ENCODE measurements at regions not wholly inside any gene's neighbourhood (a gene's known extent, or its start where the extent isn't known, plus 50 kb on each side); places are given as distances from the start of the nearest gene placed in this dataset.
"Not testable (repeated sequence)": the region's sequence is repeated elsewhere in the genome, so short reads cannot be mapped to it uniquely, and the experiment has no call there.

GRCh38 chr2:215577356-215577755 is 141.5 kb upstream of the FN1 start:
- DNase-seq: no peak

GRCh38 chr2:215576572-215576971 is 140.7 kb upstream of the FN1 start:
- DNase-seq: no peak

GRCh38 chr2:215573496-215573895 is 137.6 kb upstream of the FN1 start:
- no peak for DNase-seq

GRCh38 chr2:215572341-215572848 is 136.5 kb upstream of the FN1 start:
- DNase-seq: no peak

- no peak for DNase-seq
These were observed 135.8 kb upstream of the FN1 start for GRCh38 chr2:215571689-215572088.

GRCh38 chr2:215567504-215567903 is 131.6 kb upstream of the FN1 start:
- no peak for DNase-seq

- DNase-seq: no peak
These were observed 130.0 kb upstream of the FN1 start for GRCh38 chr2:215565897-215566296.

GRCh38 chr2:215557701-215558100 is 121.8 kb upstream of the FN1 start:
- DNase-seq: no peak

- DNase-seq: no peak
These were observed 121.1 kb upstream of the FN1 start for GRCh38 chr2:215556979-215557378.

- DNase-seq: no peak
These were observed 119.0 kb upstream of the FN1 start for GRCh38 chr2:215554689-215555498.

- DNase-seq: no peak
These were observed 118.1 kb upstream of the FN1 start for GRCh38 chr2:215553946-215554345.

- no peak for DNase-seq
These were observed 116.3 kb upstream of the FN1 start for GRCh38 chr2:215552144-215552580.

- DNase-seq: no peak
These were observed 114.5 kb upstream of the FN1 start for GRCh38 chr2:215550331-215550730.

- DNase-seq: no peak
These were observed 112.8 kb upstream of the FN1 start for GRCh38 chr2:215548714-215549113.

GRCh38 chr2:215542690-215543089 is 106.8 kb upstream of the FN1 start:
- DNase-seq: no peak

- DNase-seq: no peak
These were observed 104.8 kb upstream of the FN1 start for GRCh38 chr2:215540658-215541057.

- DNase-seq: no peak
These were observed 101.7 kb upstream of the FN1 start for GRCh38 chr2:215537611-215538010.

- DNase-seq: no peak
These were observed 100.6 kb upstream of the FN1 start for GRCh38 chr2:215536510-215536909.

- no peak for DNase-seq
These were observed 99.9 kb upstream of the FN1 start for GRCh38 chr2:215535741-215536140.

GRCh38 chr2:215535125-215535668 is 99.3 kb upstream of the FN1 start:
- DNase-seq: no peak

GRCh38 chr2:215533716-215534115 is 97.8 kb upstream of the FN1 start:
- not testable (repeated sequence) for DNase-seq

GRCh38 chr2:215532844-215533243 is 97.0 kb upstream of the FN1 start:
- DNase-seq: no peak

- DNase-seq: no peak
These were observed 95.4 kb upstream of the FN1 start for GRCh38 chr2:215531284-215531683.

- DNase-seq: no peak
These were observed 94.5 kb upstream of the FN1 start for GRCh38 chr2:215530191-215530968.
